ENCODE measurements at regions not wholly inside any gene's neighbourhood (a gene's known extent, or its start where the extent isn't known, plus 50 kb on each side); places are given as distances from the start of the nearest gene placed in this dataset.
"Not testable (repeated sequence)": the region's sequence is repeated elsewhere in the genome, so short reads cannot be mapped to it uniquely, and the experiment has no call there.

GRCh38 chr5:103425686-103426454 lies 136.7 kb downstream of the NUDT12 start:
- FAIRE-seq, result no peak

GRCh38 chr5:103424453-103425205 lies 138.0 kb downstream of the NUDT12 start:
- FAIRE-seq, result no peak

GRCh38 chr5:103424026-103424425 lies 138.6 kb downstream of the NUDT12 start:
- FAIRE-seq, result no peak

GRCh38 chr5:103422756-103423155 lies 139.8 kb downstream of the NUDT12 start:
- FAIRE-seq, result no peak

- FAIRE-seq, result no peak
These were observed 148.0 kb downstream of the NUDT12 start for GRCh38 chr5:103414604-103415003.

- FAIRE-seq, result no peak
These were observed 150.9 kb downstream of the NUDT12 start for GRCh38 chr5:103411711-103412110.

GRCh38 chr5:103410172-103410571 lies 151.6 kb downstream of the MACIR start:
- no peak for FAIRE-seq

- no peak for FAIRE-seq
These were observed 150.6 kb downstream of the MACIR start for GRCh38 chr5:103409013-103409670.

GRCh38 chr5:103408408-103408807 lies 149.8 kb downstream of the MACIR start:
- FAIRE-seq, result no peak

GRCh38 chr5:103407402-103407801 lies 148.8 kb downstream of the MACIR start:
- FAIRE-seq, result no peak

- FAIRE-seq, result no peak
These were observed 145.9 kb downstream of the MACIR start for GRCh38 chr5:103404483-103404882.

- no peak for FAIRE-seq
These were observed 144.3 kb downstream of the MACIR start for GRCh38 chr5:103402851-103403250.

- no peak for FAIRE-seq
These were observed 139.4 kb downstream of the MACIR start for GRCh38 chr5:103397739-103398581.

GRCh38 chr5:103394676-103395075 lies 136.1 kb downstream of the MACIR start:
- no peak for FAIRE-seq

- FAIRE-seq, result no peak
These were observed 134.7 kb downstream of the MACIR start for GRCh38 chr5:103393101-103393754.

GRCh38 chr5:103391659-103392058 lies 133.1 kb downstream of the MACIR start:
- no peak for FAIRE-seq

GRCh38 chr5:103389846-103390245 lies 131.3 kb downstream of the MACIR start:
- no peak for FAIRE-seq

GRCh38 chr5:103389357-103389756 lies 130.8 kb downstream of the MACIR start:
- FAIRE-seq, result no peak

- no peak for FAIRE-seq
These were observed 127.2 kb downstream of the MACIR start for GRCh38 chr5:103385722-103386121.

- FAIRE-seq, result not testable (repeated sequence)
These were observed 119.1 kb downstream of the MACIR start for GRCh38 chr5:103377638-103378037.

GRCh38 chr5:103375863-103376591 lies 117.5 kb downstream of the MACIR start:
- FAIRE-seq, result no peak

Measured in colon (tissue), 2 donors.